GM19438 (cell line): ENCODE measurements at regions not wholly inside any gene's neighbourhood (a gene's known extent, or its start where the extent isn't known, plus 50 kb on each side); places are given as distances from the start of the nearest gene placed in this dataset.

ENCODE experiments used
- ATAC-seq: cut with Tn5 transposase; IDR thresholded peaks from one replicate; pipeline ENCODE4 v1.9.1; 2021; ENCODE audit warnings: low read depth; ENCODE audit not compliant: unreplicated experiment

DNA sequence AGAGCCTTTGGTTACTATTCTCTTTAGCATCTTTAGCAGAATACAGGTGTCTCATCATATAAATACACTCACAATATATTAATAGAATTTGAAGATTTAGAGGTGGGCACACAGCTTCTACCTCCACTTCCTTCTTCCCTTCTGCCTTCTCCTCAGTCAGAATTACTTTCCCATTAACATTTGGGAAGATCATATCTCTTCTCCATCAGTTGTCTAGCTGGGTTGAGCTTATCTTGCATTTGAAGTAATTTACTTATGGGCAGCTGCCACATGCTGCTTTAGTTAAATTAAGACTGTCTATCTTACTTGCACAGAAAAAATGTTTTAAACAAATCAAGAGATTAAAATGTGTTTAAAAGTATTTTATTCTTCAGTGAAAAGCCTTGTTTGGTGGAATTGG, 110.1 kb upstream of the ASIC2 start:
- no peak for ATAC-seq

DNA sequence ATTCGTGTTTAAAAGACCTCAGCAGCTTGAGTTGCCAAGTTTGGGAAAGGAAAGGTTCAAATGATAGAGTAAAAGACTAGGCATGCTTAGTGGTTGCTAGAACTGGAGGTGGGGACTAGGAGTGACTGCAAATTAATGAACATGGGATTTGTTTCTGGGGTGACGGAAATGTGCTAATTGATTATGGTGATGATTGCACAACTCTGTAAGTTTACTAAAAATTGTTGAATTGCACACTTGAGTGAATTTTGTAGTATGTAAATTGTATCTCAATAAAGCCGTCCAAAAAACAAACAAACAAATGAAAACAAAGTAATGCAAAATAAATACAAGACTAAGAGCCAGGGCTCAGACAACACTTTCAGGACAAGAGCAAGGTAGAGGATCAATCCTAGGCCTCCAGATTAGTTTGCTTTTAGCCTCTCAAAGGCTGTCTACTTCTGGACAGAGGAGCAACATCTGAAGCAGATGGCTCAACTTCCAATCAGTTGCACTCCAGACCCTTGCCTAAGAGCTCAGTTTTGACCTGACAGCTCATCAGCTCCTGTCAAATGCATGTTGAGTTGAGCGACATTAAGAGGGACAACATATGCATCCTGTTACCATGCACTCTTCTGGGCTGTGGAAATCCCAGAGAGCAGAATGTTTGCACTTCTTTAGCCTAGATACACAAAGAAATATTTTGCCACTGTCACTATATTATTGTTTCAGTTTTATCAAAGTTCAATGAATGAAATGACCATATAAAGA, 111.2 kb upstream of the ASIC2 start:
- no peak for ATAC-seq

DNA sequence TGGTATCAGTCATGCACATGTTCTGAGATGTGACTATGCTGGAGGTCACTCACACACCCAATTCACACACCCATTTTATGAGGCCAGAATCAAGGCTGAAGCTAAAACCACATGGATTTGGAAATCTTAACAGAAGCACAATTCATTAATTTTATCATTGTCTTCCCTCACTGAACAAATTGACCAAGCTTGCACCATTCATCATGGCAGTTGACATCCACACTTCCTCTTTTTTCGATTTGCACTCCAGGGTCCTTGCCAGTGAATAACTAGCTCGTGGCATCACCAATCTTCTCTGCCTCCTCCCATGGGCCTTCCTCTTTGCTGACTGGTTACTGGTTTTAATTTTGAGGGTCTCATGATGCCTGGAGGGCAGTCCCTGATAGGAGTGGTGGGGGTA, 123.0 kb upstream of the ASIC2 start:
- no peak for ATAC-seq

DNA sequence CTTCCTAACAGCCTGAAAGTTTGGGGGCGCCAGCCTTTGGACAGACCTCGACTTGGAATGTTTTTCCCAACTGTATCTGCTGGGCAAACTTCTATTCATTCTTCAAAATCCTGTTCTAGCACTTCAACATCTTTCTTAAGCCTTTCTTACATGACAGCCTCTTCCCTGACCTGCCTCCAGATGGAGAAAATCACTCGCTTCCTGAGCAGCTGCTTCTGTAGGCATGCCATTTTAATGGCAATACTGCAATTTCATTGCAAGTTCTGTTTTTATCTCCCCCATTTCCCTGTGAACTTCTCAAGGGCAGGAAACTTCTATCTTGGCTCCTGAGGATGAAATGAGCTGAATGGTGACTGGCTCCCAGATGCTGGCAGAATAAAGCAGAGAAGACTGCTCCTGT, 128.8 kb upstream of the ASIC2 start:
- ATAC-seq, result no peak

DNA sequence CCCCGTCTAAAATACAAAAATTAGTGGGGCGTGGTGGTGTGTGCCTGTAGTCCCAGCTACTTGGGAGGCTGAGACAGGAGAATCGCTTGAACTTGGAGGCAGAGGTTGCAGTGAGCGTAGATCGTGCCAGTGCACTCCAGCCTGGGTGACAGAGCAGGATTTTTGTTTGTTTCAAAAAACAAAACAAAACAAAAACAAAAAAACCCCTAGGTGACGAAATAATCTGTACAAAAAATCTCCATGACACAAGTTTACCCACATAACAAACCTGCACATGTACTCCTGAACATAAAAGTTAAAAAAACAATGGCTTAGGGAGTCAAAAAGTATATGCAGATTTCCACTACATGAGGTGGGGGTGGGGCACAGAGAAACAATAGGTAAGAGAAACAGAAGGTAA, 140.5 kb upstream of the ASIC2 start:
- ATAC-seq, result no peak

DNA sequence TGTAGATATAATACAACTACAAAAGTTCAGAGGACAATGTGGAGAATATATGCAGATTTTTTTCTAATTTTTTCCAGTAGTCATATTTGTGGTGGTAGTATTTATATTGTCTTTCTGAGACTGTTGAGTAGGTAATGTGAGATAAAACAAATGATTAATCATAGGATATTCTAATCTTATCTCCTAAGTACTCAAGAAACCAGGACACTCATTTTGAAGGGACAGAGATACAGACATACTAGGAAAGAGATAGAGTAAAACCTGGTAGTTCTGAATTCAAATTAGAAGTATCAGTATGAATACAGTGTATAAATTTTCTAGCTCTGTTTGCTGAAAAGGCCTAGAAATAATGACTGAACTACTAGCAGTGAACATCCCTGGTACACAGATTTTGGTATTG, 141.7 kb upstream of the ASIC2 start:
- no peak for ATAC-seq

DNA sequence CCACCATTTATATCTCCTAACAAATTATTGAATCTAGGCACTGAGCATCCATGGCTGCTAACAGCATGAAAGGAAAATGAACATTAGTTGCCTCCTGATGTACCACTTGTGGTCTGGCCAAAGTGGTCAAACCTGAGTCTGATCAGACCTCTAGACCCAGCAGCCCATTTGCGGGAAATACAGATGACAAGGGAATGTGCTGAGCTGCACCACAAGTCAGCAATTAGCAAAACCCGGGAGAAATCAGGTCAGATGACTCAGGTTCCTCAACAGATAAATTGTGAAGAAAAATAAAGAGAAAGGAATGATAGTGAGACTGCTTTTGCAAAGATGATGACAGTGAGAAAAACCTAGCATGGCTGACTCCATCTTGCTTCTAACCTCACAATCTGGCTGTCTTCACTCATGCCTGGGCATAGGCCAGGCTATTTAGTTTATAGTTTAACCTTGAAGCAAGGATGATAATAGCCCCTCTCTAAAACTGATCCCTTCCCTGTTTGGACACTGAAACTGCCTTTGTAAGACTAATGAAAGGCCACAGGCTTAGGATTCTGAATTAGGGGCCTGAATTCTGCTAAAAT, 142.7 kb upstream of the ASIC2 start:
- ATAC-seq, result no peak

DNA sequence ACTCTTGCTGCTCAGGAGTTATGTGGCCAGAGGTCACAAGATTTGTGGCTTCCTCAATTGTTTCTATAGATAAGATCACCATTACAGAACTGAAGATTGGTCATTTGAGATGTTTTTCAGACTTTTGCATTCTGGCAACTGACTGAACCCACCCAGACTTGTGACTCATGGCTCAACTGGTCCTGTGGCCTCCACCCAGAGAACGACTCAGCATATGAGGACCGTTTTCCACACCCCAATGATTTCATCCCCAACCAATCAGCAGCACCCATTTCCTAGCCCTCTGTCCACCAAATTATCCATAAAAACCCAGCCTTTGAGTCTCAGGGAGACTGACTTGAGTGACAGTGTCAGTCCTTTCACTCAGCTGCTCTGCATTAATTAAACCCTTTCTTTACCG, 143.2 kb upstream of the ASIC2 start:
- no peak for ATAC-seq

DNA sequence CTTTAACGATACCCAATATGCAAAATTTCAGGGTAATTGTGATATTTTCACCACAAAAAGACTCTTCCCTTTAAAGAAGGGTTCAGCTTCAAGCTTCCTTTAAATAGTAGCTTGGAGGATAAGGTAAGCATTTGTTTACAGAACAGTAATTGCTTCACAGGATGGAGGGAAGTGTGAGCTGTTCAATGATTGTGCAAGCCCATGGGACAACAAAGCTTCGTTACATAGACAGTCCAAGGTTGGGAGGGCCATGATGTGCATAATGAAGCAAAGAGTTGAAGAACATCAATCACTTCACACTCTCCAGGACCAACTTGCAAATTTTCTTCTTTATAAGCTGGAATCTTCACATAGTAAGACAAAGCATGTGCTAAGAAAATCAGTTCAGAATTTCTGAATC, 145.0 kb upstream of the ASIC2 start:
- ATAC-seq, result no peak

DNA sequence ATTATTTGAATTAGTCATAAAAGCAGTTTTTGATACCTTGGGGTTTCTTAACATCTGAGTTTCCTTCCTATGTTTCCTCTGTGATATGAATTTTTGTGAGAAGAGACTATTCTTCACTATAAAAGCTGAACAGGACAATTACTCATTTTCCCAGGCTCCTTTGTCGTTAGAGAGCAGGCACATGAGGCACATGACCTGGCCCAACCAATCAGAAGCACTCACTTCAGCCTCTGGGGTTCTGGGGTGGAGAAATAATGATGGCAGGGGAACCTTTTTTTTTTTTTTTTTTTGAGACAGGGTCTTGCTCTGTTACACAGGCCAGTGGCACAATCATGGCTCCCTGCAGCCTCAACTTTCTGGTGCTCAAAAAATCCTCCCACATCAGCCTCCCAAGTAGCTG, 145.5 kb upstream of the ASIC2 start:
- ATAC-seq, result no peak

DNA sequence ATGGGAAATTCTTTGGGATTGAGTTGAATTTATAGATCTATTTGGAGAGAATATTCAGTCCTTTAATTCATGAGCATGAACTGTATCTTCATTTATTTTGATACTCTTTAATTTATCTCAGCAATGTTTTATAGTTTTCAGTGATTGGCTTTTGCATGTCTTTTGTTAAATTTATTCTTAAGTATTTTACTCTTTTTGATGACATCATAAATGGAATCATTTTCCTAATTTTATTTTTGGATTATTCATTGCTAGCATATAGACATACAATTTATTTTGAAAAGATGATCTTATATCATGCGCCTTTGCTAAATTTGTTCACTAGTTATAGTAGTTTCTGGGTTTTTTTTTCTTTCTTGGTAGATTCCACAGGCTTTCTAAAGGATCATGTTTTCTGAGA, 149.2 kb upstream of the ASIC2 start:
- ATAC-seq, result no peak

DNA sequence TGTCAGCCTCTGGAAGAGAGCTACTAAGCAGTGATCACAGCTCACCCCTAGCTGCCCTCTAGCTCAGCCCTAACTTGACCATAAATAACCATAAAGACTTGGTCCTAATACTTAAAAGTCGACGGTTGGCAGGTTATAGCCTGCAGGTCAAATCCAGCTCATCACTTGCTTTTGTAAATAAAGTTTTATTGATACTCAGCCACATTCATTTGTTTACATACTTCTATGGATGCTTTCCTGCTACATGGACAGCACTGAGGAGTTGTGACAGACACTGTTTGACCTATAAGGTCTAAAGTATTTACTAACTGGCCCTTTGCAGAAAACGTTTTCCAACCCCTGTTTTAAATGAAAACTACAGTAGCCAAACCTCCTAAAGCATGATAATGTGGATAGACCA, 151.6 kb upstream of the ASIC2 start:
- ATAC-seq, result no peak

DNA sequence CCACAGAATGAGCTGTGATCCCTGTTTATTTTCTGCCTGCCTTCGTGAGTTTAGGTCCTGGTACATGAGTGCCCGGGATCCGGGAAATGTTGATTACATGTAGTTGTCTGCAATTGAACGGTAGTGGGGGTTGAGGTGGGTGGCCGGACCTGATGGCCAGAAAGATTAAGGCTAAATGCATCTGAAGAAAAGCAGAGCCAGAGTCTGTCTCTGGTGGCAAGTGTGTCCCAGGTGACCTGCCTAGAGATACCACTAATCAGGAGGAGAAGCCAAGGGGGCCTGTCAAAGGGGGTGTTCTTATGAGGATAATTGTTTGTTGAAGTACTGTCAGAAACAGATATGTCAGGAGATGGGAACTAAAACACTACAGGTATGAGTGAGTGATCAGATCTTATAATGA, 154.0 kb upstream of the ASIC2 start:
- no peak for ATAC-seq

DNA sequence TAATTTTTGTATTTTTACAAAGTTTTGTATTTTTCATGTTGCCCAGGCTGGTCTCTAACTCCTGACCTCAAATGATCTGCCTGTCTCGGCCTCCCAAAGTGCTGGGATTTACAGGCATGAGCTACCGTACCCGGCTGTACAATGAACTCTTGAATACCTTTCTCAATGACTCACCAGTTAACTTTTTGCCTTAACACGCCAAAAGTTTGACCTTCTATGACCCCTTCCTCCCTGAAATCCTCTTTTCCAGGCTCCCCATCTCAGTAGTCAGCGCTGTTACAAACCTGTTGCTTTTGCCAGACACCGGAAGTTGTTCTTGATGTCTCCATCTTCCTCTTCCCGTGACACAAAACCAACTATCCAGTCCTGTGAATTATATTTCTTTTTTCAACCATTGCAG, 158.1 kb upstream of the ASIC2 start:
- no peak for ATAC-seq

DNA sequence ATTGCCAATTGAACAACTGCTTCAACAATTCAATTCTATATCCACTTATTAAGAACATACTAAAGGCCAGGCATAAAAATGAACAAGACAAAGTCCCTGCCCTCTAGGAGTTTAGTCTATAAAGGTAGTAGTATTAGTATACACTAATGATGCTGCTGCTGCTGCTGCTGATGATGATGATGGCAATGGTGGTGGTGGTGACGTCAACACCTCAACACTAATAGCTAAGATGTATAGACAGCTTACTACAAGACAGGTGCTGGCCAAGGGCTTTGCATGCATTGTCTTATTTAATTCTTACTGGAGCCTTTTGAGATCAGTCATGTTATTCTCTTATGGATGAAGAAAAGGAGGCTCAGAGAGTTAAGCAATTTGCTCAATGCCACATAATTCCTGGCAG, 164.4 kb upstream of the ASIC2 start:
- ATAC-seq, result no peak

DNA sequence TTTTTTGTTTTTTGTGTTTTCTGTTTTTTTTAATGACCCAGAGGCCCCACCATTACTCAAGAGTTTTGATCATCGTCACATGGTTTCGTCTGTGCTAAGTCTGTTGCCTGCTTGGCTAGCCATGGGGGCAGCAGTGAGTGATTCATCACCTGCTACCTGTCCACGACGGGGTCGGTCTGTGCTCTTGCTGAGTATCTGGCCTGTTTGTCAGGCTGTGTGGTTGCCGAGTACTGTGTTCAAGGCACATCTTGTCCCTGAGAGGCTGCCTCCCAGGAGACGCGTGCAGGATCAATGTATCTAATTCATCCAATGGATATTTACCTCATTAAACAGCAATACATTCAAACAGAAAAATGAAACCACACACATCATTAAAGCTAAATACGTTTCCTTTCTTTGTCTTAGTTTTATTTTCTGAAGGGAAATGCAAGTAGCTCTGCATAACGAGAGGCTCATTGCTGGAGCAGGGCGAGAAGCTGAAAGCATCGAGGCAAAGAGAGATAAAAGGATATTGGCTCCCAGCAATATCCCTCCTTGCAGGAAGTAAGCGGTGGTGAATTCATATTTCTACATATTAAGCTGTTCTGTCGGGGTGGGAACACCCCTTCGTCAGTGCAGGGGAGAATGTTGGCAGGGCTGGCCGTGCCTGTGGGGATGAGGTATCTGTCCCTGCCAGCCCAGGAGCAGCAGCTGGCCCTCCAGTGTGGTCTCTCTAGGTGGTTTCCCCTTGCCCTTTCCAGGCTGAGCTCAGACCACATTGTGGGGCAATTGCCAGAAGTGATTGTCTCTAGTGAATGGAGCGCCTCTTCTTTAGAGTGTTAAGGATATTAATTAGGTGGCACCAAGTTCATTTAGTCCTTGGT, 166.2 kb upstream of the ASIC2 start:
- ATAC-seq, result no peak

DNA sequence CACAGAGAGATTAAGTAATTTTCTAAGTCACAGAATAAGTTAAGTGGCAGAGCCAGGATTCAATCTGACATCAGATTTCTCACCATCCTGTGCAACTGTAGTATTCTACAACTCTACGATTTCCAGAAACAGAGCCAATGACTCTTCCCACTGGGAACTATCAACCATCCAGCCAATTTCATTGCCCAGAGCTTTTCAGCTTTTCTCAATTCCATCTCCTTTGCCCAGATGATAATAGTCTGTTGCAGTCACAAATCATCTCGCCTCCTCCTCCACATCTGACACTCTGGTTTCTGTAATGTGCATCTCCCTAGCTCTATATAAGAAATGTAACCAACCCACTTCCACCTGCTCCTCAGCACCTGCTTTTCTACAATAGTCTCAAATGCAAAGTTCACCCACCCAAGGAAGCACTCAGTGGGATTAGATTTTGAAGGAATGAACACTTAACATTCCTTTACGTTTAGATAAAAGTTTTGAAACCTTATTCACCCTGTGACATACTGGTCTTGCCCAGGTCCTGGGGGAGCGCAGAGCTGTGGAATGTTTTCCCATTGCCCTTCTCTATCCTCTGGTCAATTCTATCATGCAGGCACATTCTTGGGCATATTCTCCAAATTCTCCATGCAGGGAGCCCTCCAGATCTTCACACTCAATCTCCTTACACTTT, 167.8 kb upstream of the ASIC2 start:
- no peak for ATAC-seq

DNA sequence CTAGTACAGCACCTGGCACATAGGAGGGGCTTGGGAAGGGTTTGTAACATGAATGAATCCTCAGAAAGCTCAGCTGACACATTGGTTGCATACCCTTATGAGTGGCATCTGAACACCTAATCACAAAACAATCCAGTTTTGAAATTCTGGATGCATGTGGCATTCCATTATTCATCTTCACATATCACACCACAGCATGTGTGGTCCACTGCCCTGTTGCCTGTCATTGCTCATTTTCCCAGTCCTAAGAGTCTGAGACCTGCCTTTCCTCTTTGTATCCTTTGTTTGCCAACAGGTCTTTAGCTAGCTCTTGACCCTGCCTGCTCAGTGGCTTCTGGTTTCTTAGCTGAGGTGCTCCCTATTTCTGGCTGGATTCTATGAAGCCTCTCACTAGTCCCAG, 170.8 kb upstream of the ASIC2 start:
- no peak for ATAC-seq

DNA sequence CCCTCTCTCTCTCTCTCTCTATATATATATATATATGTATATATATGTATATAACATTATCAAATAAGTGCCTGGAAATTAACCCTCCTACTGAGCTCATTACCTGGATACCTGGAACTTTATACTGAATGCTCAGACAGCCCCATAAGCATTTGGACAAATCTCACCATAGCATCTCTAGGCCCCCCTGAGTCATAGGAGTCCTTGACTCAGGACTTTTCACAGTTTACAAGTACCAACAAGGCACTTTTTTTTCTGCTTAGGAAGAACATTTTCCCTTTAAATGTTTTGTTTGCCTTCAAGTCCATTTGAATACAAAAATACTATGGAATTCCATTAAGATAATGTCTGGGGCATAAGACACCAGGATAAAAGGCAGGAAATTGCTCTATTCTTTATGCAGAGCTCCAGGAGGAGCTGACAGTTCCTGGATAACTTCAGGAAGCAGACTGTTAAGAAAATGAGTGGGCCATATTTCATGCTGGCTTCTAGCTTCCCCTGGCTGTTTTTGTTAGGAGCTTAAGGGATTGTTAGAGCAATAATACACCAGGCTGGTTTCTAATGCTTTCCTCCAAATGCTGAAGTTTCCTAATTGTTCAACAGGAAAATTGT, 171.7 kb upstream of the ASIC2 start:
- no peak for ATAC-seq

DNA sequence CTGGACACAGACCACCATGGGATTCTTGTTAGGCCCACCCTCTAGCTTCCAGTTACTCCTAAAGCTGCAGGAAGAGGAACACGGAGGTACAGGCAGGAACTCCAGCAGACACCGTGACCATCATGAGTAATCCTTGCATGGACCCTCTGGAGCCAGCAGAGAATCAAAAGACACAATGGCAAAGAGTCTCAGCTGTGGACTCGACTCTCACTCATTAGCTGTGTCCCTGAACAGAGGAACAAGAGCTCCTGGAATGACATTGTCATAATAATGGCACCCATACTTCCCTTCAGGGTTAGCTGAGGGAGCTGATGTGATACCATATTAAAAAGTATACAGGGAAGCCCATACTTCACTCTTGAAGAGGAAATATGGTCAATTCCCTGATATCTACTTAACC, 176.3 kb upstream of the ASIC2 start:
- no peak for ATAC-seq

DNA sequence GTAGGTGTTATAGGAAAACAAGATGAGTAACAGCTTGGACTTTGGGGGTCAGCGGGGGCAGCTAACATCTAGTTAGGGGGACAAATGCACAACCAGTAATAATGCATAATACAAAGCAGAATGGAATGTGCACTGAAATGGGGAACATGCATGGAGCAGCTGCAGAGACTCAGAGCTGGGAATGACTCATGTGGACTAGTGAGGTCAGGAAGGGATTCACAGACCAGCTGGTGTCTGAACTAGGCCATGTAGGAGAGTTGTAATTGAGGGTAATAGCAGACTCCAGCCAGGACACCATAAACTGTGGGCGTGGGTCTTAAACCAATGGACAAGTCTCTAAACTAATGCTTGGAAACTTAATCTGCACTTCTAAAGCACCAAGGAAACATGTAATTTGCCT, 176.8 kb upstream of the ASIC2 start:
- no peak for ATAC-seq
